Mesodermal cell (in vitro differentiated cells): ENCODE measurements at regions not wholly inside any gene's neighbourhood (a gene's known extent, or its start where the extent isn't known, plus 50 kb on each side); places are given as distances from the start of the nearest gene placed in this dataset.
"Not testable (repeated sequence)": the region's sequence is repeated elsewhere in the genome, so short reads cannot be mapped to it uniquely, and the experiment has no call there.

Source experiments
- H3K27ac ChIP-seq: 2 replicates; pipeline ENCODE4 v1.7.0; 2013; ENCODE audit warnings: mild to moderate bottlenecking, low read depth, low read length, moderate library complexity; ENCODE audit not compliant: severe bottlenecking
- H3K36me3 ChIP-seq: 2 replicates; pipeline ENCODE4 v1.7.1; 2013; ENCODE audit warnings: mild to moderate bottlenecking, low read length, moderate library complexity; ENCODE audit not compliant: control insufficient read depth, insufficient read depth
- H3K4me1 ChIP-seq: one replicate; pipeline ENCODE4 v1.7.1; 2013; ENCODE audit warnings: mild to moderate bottlenecking, low read length; ENCODE audit not compliant: insufficient read depth, control insufficient read depth, poor library complexity, severe bottlenecking
- H3K4me3 ChIP-seq: 2 replicates; pipeline ENCODE4 v1.7.0; 2013; ENCODE audit warnings: low read length, control low read depth, mild to moderate bottlenecking; ENCODE audit not compliant: insufficient read depth, poor library complexity, severe bottlenecking; ENCODE audit errors: extremely low read depth
- H3K9me3 ChIP-seq: 2 replicates; pipeline ENCODE4 v1.7.1; 2013; ENCODE audit warnings: mild to moderate bottlenecking, low read length, moderate library complexity; ENCODE audit not compliant: control insufficient read depth
- WGBS, 2 experiments: methylation state at CpG; one replicate each; pipeline ENCODE4 v1.1.5; 2013; ENCODE audit warnings: missing lambda C conversion rate in 2 of 2; ENCODE audit not compliant: insufficient coverage in 2 of 2; 5-methylcytosine and 5-hydroxymethylcytosine counted together

DNA sequence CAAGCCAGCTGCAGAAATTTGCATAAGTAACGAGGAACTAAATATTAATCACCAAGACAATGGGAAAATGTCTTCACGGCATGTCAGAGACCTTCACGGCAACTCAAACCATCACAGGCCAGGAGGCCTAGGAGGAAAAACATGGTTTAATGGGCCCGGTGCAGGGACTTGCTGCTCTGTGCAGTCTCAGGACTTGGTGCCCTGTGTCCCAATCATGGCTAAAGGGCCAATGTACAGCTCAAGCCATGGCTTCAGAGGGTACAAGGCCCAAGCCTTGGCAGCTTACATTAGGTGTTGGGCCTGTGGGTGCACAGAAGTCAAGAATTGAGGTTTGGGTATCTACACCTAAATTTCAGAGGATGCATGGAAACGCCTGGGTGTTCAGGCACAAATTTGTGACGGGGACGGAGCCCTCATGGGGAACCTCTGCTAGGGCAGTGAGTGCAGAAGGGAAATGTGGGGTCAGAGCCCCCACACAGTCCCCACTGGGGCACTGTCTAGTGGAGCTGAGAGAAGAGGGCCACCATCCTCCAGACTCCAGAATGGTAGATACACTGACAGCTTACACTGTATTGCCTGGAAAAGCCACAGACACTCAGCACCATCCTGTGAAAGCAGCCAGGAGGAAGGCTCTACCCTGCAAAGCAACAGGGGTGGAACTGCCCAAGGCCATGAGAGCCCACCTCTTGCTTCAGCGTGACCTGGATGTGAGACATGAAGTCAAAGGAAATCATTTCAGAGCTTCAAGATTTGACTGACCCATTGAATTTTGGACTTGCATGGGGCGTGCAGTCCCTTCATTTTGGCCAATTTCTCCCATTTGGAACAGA is 5284.3 kb upstream of the TPTE start:
- not testable (repeated sequence) for H3K27ac ChIP-seq, H3K4me1 ChIP-seq, H3K4me3 ChIP-seq, H3K36me3 ChIP-seq
- WGBS, 2 experiments, result 61 to 70% methylated on average over 8 of the region's 9 CpGs
- H3K9me3 ChIP-seq, result peaks cover 61% of the 10 kb centered on the region

DNA sequence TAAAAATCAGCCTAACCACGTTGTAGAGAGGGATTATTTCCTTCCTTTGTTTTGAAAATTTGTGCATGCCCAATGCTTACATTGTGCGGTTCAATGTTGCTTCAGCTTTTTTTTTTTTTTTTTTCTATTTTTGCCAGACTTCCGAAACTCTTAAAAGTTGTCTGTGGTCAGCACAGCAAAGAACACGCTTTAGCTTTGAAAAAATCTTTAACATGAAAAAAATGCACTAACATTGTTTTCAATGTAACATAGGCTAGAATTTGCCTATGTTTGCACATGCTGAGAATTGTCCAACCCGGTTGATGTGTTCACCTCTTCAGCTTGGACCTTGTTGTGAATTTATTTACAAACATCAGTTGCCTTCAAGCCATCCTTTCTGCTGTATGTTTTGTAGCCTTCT is 5280.9 kb upstream of the TPTE start:
- 79% methylated on average over 2 of the region's 5 CpGs; no CpG with 5 or more reads in 1 of the 2 experiments for WGBS, 2 experiments
- H3K4me3 ChIP-seq, H3K4me1 ChIP-seq, H3K27ac ChIP-seq, H3K36me3 ChIP-seq: not testable (repeated sequence)
- peaks cover 45% of the 10 kb centered on the region for H3K9me3 ChIP-seq

DNA sequence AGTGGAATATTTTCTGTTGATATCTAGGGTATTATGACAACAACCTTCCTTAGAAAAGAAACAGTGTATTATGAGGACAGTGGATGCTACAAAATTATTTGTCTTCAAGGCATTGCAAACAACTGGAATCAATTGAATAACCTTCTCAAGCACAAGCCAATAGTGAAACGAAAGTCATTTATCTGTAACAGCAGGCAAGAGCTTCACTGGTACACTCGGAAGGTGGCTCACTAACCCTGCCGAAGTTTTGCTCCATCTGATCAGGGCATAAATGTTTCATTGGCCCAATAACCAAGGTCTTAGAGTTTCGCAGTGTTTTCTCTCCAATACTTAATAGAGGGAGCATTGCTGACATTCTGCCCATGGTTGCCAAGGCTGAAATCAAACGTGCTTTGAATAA is 5278.7 kb upstream of the TPTE start:
- not testable (repeated sequence) for H3K36me3 ChIP-seq
- H3K9me3 ChIP-seq, result peaks cover 48% of the 10 kb centered on the region

DNA sequence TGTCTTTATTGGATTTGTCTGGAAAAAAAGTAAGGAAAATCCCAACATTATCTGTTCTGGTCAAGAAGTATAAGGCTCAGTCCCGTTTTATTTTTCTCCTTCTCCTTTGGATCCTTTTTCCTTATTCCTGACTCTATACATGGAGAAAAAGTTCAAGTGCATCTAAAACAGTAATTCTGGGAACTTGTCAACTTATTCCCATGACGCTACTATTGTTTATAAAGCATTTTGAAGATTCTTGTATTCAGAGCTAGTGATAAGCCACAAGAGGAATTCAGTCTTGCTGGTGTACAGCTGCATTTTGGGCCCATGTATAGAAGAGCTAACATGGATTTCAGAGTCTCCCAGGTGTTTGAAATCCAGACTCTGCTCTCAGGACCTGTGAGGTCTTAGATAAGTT is 5278.1 kb upstream of the TPTE start:
- not testable (repeated sequence) for H3K4me3 ChIP-seq, H3K36me3 ChIP-seq, H3K4me1 ChIP-seq, H3K27ac ChIP-seq
- no CpG with 5 or more reads among the region's 2 CpGs for WGBS, 2 experiments
- H3K9me3 ChIP-seq, result peaks cover 47% of the 10 kb centered on the region

More for the DNA sequence above, 5278.7 kb upstream of the TPTE start:
- H3K27ac ChIP-seq, H3K4me1 ChIP-seq, H3K4me3 ChIP-seq: not testable (repeated sequence)
- 55 to 71% methylated on average over 4 of the region's 5 CpGs for WGBS, 2 experiments

DNA sequence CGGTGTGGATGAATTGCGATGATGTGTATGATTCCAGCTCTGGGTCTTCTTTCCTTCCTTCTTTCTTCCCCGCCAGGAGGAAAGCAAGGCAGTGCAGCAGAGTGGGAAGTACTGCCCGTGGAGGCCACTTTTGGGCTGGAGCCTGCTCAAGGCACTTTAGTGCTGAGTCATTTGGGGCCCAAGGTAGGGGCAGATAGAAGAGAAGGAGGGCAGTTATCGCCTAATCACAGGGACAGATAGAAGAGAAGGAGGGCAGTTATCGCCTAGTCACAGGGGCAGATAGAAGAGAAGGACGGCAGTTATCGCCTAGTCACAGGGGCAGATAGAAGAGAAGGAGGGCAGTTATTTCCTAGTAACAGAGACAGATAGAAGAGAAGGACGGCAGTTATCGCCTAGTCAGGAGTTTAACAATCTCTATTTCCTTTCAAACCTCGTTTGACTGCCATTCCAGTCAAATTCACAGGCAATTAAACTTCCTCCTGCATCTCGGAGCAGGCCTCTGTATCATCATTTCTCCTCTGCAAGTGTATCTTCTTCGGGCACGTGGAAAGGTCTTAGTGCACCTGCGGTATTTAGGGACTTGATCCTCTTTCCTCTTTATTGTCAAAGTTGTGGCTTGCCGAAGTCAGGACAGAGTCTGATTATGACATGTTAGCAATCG is 5277.5 kb upstream of the TPTE start:
- H3K4me3 ChIP-seq, H3K27ac ChIP-seq, H3K4me1 ChIP-seq, H3K36me3 ChIP-seq: not testable (repeated sequence)
- WGBS, 2 experiments, result 59 to 70% methylated on average over 7 to 8 of the region's 17 CpGs
- peaks cover 45% of the 10 kb centered on the region for H3K9me3 ChIP-seq

DNA sequence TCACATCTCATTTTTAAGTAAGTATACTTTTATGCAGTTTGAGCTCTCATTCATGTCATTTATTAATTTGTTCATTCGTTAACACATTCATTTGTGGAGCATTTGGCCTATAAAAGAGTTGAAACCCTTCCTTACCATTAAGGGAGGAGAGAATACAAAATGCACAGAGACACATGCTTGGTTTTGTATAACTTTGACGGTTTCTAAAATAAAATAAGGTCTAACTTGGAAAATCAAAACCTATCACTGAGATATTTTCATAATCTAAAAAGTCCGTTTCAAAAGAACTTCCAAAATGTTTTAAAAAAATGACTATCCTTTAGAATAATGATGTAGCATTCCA is 5277.0 kb upstream of the TPTE start:
- not testable (repeated sequence) for H3K27ac ChIP-seq, H3K36me3 ChIP-seq, H3K4me3 ChIP-seq, H3K4me1 ChIP-seq
- WGBS, 2 experiments, result no CpG with 5 or more reads among the region's 3 CpGs
- peaks cover 45% of the 10 kb centered on the region for H3K9me3 ChIP-seq

DNA sequence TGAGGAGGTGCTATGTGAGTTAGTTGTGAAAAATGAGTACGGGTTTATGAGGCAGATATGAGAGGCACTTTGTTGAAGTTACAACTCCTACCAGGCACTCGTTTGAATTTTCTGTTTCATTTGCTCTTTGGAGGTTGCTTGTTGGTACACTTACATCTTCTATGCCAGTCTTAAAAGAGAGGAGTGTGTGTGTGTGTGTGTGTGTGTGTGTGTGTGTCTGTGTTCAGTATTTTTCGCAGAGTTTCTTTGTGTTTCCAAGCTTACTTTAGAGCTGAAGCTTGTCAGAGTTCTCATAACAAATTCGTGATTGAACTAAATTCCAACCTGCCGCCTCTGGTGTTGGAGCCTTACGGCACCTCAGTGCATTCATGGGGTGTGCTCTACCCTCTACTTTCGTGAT is 5276.4 kb upstream of the TPTE start:
- H3K9me3 ChIP-seq, result peaks cover 45% of the 10 kb centered on the region
- not testable (repeated sequence) for H3K4me3 ChIP-seq, H3K4me1 ChIP-seq, H3K27ac ChIP-seq, H3K36me3 ChIP-seq
- WGBS, 2 experiments, result 51 to 53% methylated on average over 5 of the region's 7 CpGs

DNA sequence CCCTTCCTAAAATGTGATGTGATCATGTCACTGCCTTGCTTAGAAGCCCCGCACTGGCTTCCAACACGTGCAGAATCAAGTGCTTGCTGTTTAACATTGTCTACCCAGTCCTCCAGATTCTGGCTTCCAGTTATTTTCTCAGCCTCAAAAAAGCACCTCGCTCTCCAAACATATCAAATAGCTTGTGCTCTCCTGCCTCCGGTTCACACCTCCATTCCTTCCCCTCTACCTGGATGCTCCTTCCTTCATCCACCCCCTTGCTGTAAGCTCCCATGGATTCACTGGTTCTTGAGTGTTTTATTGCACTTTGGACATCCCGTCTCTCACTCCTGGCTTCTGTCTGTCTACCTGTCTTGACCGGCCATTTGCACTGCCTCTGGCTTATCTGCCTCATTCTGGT is 5275.0 kb upstream of the TPTE start:
- H3K4me1 ChIP-seq, H3K4me3 ChIP-seq, H3K36me3 ChIP-seq, H3K27ac ChIP-seq: not testable (repeated sequence)
- peaks cover 37% of the 10 kb centered on the region for H3K9me3 ChIP-seq
- WGBS, 2 experiments, result 52 to 61% methylated on average over 6 of the region's 6 CpGs

DNA sequence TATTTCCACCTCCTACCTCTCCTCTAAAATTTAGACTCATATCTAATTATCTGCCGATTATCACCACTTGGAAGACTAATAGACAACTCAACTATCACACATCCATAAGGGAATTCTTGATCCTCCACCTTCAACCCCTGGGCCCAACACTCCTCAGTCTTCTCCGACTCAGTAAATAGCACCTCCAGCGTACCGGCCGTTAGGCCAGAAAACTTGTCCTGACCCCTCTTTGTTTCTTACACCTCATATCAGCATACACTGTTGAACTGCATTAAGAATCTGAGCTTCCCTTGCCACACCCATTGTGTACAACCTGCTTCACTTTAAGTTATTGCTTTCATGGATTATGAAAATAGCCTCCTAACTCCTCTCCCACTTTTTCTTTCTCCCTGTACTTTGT is 5274.0 kb upstream of the TPTE start:
- not testable (repeated sequence) for H3K4me1 ChIP-seq, H3K27ac ChIP-seq, H3K36me3 ChIP-seq, H3K4me3 ChIP-seq
- H3K9me3 ChIP-seq, result peaks cover 31% of the 10 kb centered on the region
- 87 to 90% methylated on average over 5 of the region's 5 CpGs for WGBS, 2 experiments

DNA sequence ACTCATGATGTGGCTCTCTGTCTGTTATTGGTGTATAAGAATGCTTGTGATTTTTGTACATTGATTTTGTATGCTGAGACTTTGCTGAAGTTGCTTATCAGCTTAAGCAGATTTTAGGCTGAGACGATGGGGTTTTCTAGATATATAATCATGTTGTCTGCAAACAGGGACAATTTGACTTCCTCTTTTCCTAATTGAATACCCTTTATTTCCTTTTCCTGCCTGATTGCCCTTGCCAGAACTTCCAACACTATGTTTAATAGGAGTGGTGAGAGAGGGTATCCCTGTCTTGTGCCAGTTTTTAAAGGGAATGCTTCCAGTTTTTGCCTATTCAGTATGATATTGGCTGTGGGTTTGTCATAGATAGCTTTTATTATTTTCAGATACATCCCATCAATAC is 5271.3 kb upstream of the TPTE start:
- H3K4me1 ChIP-seq, H3K27ac ChIP-seq, H3K36me3 ChIP-seq, H3K4me3 ChIP-seq: not testable (repeated sequence)
- H3K9me3 ChIP-seq, result peaks cover 22% of the 10 kb centered on the region
- WGBS, 2 experiments, result 60% methylated on average over 1 of the region's 1 CpG; no CpG with 5 or more reads in 1 of the 2 experiments

DNA sequence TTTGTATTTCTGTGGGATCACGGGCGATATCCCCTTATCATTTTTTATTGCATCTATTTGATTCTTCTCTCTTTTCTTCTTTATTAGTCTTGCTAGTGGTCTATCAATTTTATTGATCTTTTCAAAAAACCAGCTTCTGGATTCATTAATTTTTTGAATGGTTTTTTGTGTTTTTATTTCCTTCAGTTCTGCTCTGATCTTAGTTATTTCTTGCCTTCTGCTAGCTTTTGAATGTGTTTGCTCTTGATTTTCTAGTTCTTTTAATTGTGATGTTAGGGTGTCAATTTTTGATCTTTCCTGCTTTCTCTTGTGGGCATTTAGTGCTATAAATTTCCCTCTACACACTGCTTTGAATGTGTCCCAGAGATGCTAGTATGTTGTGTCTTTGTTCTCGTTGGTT is 5270.2 kb upstream of the TPTE start:
- H3K4me1 ChIP-seq, H3K4me3 ChIP-seq, H3K36me3 ChIP-seq, H3K27ac ChIP-seq: not testable (repeated sequence)
- peaks cover 15% of the 10 kb centered on the region for H3K9me3 ChIP-seq
- no CpG with 5 or more reads among the region's 3 CpGs for WGBS, 2 experiments
